ENCODE measurements at regions not wholly inside any gene's neighbourhood (a gene's known extent, or its start where the extent isn't known, plus 50 kb on each side); places are given as distances from the start of the nearest gene placed in this dataset.

- Histone ChIP-seq H3K4me3 (no peak overlapping the region), H4K20me1 (ENCODE audit: low read depth) (no peaks in the 10 kb centered on the region), H2AFZ (replicated peaks) (no peak overlapping the region), H3K36me3 (no peaks in the 10 kb centered on the region), H3F3A (ENCODE audit: low read depth) (no peaks in the 10 kb centered on the region), H3K9ac (no peak overlapping the region), H3K4me2 (no peak overlapping the region), H3K27me3 (peaks cover 100% of the 10 kb centered on the region), H3K9me3 (ENCODE audit: low read depth) (no peaks in the 10 kb centered on the region), H3K4me1 (no peaks in the 10 kb centered on the region), H3K79me2 (ENCODE audit: low read depth) (no peaks in the 10 kb centered on the region), H3K27ac (no peak overlapping the region)
- no peak overlapping the region for H3K4me3 Mint-ChIP-seq
- no peak overlapping the region for H3K27ac Mint-ChIP-seq
- peaks cover 8% of the 10 kb centered on the region for H3K27me3 Mint-ChIP-seq (ENCODE audit: insufficient read depth, low read depth)
- H3K9me3 Mint-ChIP-seq, result no peaks in the 10 kb centered on the region
- H3K4me1 Mint-ChIP-seq, result peaks cover 2% of the 10 kb centered on the region
- no peak for DNase-seq (ENCODE audit: low spot score)
- no peak for TF ChIP-seq EZH2phosphoT487 (IDR thresholded peaks at IDR 0.05)
- TF ChIP-seq CTCF (IDR thresholded peaks at IDR 0.05), result no peak
- no peak for TF ChIP-seq EZH2 (IDR thresholded peaks at IDR 0.05)
- no peaks in the 10 kb centered on the region for H3K36me3 Mint-ChIP-seq
These were observed 70.0 kb upstream of the IGLL5 start for GRCh38 chr22:22817468-22818201.

- Histone ChIP-seq H2AFZ (replicated peaks) (no peak overlapping the region), H3K9me3 (ENCODE audit: low read depth) (no peaks in the 10 kb centered on the region), H3K4me1 (no peaks in the 10 kb centered on the region), H3K79me2 (ENCODE audit: low read depth) (no peaks in the 10 kb centered on the region), H3K27ac (no peak overlapping the region), H4K20me1 (ENCODE audit: low read depth) (no peaks in the 10 kb centered on the region), H3K4me2 (no peak overlapping the region), H3K4me3 (no peak overlapping the region), H3F3A (ENCODE audit: low read depth) (no peaks in the 10 kb centered on the region), H3K9ac (no peak overlapping the region), H3K27me3 (peaks cover 100% of the 10 kb centered on the region), H3K36me3 (no peaks in the 10 kb centered on the region)
- no peak overlapping the region for H3K4me3 Mint-ChIP-seq
- no peaks in the 10 kb centered on the region for H3K36me3 Mint-ChIP-seq
- peaks cover 8% of the 10 kb centered on the region for H3K27me3 Mint-ChIP-seq (ENCODE audit: insufficient read depth, low read depth)
- H3K9me3 Mint-ChIP-seq, result no peaks in the 10 kb centered on the region
- H3K4me1 Mint-ChIP-seq, result peaks cover 2% of the 10 kb centered on the region
- H3K27ac Mint-ChIP-seq, result no peak overlapping the region
- no peak for DNase-seq (ENCODE audit: low spot score)
- no peak for TF ChIP-seq EZH2phosphoT487 (IDR thresholded peaks at IDR 0.05)
- no peak for TF ChIP-seq CTCF (IDR thresholded peaks at IDR 0.05)
- no peak for TF ChIP-seq EZH2 (IDR thresholded peaks at IDR 0.05)
These were observed 69.4 kb upstream of the IGLL5 start for GRCh38 chr22:22818202-22818538.

GRCh38 chr22:22818861-22819855 is 68.5 kb upstream of the IGLL5 start:
- H3K27me3 Mint-ChIP-seq (ENCODE audit: insufficient read depth, low read depth), result peaks cover 9% of the 10 kb centered on the region
- no peaks in the 10 kb centered on the region for H3K9me3 ChIP-seq (ENCODE audit: low read depth)

More at GRCh38 chr22:22818861-22819855, 68.5 kb upstream of the IGLL5 start:
- no peak overlapping the region for H3K4me3 ChIP-seq
- no peak overlapping the region for H3K9ac ChIP-seq
- Mint-ChIP-seq H3K4me3 (no peak overlapping the region), H3K9me3 (no peaks in the 10 kb centered on the region), H3K27ac (no peak overlapping the region), H3K36me3 (no peaks in the 10 kb centered on the region), H3K4me1 (peaks cover 10% of the 10 kb centered on the region)
- no peak overlapping the region for H3K4me2 ChIP-seq
- no peak overlapping the region for H3K27ac ChIP-seq
- DNase-seq (ENCODE audit: low spot score), result no peak
- no peaks in the 10 kb centered on the region for H3F3A ChIP-seq (ENCODE audit: low read depth)
- H3K36me3 ChIP-seq, result no peaks in the 10 kb centered on the region
- TF ChIP-seq EZH2 (IDR thresholded peaks at IDR 0.05) (no peak), EZH2phosphoT487 (IDR thresholded peaks at IDR 0.05) (no peak), CTCF (IDR thresholded peaks at IDR 0.05) (no peak)
- no peaks in the 10 kb centered on the region for H4K20me1 ChIP-seq (ENCODE audit: low read depth)
- no peaks in the 10 kb centered on the region for H3K4me1 ChIP-seq
- peaks cover 100% of the 10 kb centered on the region for H3K27me3 ChIP-seq
- H3K79me2 ChIP-seq (ENCODE audit: low read depth), result no peaks in the 10 kb centered on the region
- no peak overlapping the region for H2AFZ ChIP-seq (replicated peaks)

Measured in neural progenitor cell (in vitro differentiated cells).